H1 (cell line): ENCODE measurements at regions not wholly inside any gene's neighbourhood (a gene's known extent, or its start where the extent isn't known, plus 50 kb on each side); places are given as distances from the start of the nearest gene placed in this dataset.

Source experiments
- CHD2 ChIP-seq: IDR thresholded peaks from 2 replicates; pipeline ENCODE4 v1.6.1; 2012; ENCODE audit warnings: low read length, improper control_type of control experiment
- EGR1 ChIP-seq: IDR thresholded peaks from 2 replicates; pipeline ENCODE4 v1.6.1; 2011; ENCODE audit warnings: low read depth, low read length, borderline replicate concordance
- EP300 ChIP-seq, 2 experiments: IDR thresholded peaks; 1 replicate in 1 of 2; 2 replicates in 1 of 2; pipeline ENCODE4 v1.6.1; 2011 to 2012; ENCODE audit warnings: low read depth in 2 of 2, low read length in 2 of 2, mild to moderate bottlenecking in 2 of 2, borderline replicate concordance in 1 of 2, inconsistent platforms in 1 of 2, moderate library complexity in 1 of 2
- EZH2 ChIP-seq: fragments of 200-600 bp; sonication (generic); IDR thresholded peaks from 2 replicates; pipeline ENCODE4 v1.7.1; 2012; ENCODE audit warnings: low read depth, mild to moderate bottlenecking, moderate library complexity, low read length, inconsistent platforms; ENCODE audit not compliant: severe bottlenecking
- POLR2A ChIP-seq, 2 experiments: IDR thresholded peaks; 1 replicate in 1 of 2; 2 replicates in 1 of 2; pipeline ENCODE4 v1.6.1; 2011; ENCODE audit warnings: low read depth in 2 of 2, low read length in 2 of 2, mild to moderate bottlenecking in 2 of 2; ENCODE audit errors: control extremely low read depth in 1 of 2
- POLR2AphosphoS5 ChIP-seq: IDR thresholded peaks from 2 replicates; pipeline ENCODE4 v1.6.1; 2011; ENCODE audit warnings: low read depth, low read length
- RAD21 ChIP-seq, 2 experiments: IDR thresholded peaks in 1 of 2; conservative IDR thresholded peaks in 1 of 2; 2 replicates each; pipeline ENCODE4 v1.6.1; 2011; ENCODE audit warnings: low read depth in 2 of 2, low read length in 2 of 2, improper control_type of control experiment in 1 of 2, inconsistent platforms in 1 of 2, mild to moderate bottlenecking in 1 of 2, moderate library complexity in 1 of 2
- TF ChIP-seq, protein P1 (sequence below), 3 experiments: IDR thresholded peaks; 1 replicate in 2 of 3; 2 replicates in 1 of 3; pipeline versions ENCODE4 v1.5.1 to v1.6.1; 2011; ENCODE audit warnings: low read length in 3 of 3, mild to moderate bottlenecking in 3 of 3, inconsistent platforms in 2 of 3, low read depth in 1 of 3, moderate library complexity in 1 of 3; ENCODE audit not compliant: insufficient read depth in 1 of 3; ENCODE audit errors: control extremely low read depth in 1 of 3

DNA sequence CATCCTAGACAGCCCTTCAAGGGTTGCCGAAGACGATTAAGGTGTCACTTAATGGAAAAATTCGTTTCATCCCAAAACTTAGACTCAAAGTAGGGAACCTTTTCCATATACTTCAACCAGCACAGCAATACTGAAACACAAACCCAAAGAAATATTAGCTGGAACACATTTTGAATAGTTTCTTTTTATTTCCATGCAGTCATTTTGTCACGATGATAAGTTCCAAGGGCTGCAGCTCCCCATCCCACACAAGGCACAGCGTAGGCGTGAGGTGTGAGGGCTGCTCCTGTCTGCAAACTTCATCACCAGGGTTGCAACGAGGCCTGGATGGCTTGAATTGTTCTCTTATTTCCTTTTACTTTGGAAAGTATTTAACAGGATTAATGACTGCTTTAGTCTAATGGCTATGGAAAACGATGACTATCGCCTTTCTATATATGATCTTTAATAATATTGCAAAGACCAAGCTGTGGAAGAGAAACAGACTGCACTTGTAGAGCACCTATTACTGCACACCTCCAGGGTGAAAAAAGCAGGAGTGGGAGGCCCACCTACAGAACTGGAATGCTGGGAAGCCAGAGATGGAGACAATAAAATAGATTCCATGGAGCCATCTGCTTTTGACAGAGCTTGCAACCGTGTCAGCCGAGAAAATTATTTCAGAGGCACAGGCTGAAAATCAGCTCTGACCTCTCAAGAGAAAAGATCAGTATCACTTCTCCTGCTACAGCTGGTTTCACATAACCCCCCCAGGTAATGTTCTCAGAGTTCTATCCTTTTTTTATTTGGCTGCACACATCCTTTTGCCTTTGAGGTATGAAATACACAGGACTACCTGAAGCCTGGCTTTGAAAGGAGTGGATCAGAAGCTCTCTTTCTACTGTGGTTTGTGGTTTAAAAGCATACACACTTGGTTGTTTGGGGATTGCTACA, 274.5 kb upstream of the NBEA start:
- TF ChIP-seq, protein P1, sequence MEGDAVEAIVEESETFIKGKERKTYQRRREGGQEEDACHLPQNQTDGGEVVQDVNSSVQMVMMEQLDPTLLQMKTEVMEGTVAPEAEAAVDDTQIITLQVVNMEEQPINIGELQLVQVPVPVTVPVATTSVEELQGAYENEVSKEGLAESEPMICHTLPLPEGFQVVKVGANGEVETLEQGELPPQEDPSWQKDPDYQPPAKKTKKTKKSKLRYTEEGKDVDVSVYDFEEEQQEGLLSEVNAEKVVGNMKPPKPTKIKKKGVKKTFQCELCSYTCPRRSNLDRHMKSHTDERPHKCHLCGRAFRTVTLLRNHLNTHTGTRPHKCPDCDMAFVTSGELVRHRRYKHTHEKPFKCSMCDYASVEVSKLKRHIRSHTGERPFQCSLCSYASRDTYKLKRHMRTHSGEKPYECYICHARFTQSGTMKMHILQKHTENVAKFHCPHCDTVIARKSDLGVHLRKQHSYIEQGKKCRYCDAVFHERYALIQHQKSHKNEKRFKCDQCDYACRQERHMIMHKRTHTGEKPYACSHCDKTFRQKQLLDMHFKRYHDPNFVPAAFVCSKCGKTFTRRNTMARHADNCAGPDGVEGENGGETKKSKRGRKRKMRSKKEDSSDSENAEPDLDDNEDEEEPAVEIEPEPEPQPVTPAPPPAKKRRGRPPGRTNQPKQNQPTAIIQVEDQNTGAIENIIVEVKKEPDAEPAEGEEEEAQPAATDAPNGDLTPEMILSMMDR (IDR thresholded peaks at IDR 0.05; ENCODE audit: control extremely low read depth in 1 of 3, insufficient read depth in 1 of 3, low read depth in 1 of 3, low read length in 3 of 3): no peak
- no peak for TF ChIP-seq EZH2
- TF ChIP-seq EP300 (IDR thresholded peaks at IDR 0.05; ENCODE audit: borderline replicate concordance in 1 of 2, low read depth in 2 of 2, low read length in 2 of 2): no peak
- no peak for TF ChIP-seq POLR2A (IDR thresholded peaks at IDR 0.05; ENCODE audit: control extremely low read depth in 1 of 2, low read depth in 2 of 2, low read length in 2 of 2)
- no peak for TF ChIP-seq POLR2AphosphoS5
- TF ChIP-seq RAD21 (IDR thresholded peaks at IDR 0.05 in 1 of 2, conservative IDR thresholded peaks at IDR 0.05 in 1 of 2; ENCODE audit: low read depth in 2 of 2, low read length in 2 of 2): no peak
- TF ChIP-seq EGR1: no peak
- TF ChIP-seq CHD2: no peak
